ENCODE measurements at regions not wholly inside any gene's neighbourhood (a gene's known extent, or its start where the extent isn't known, plus 50 kb on each side); places are given as distances from the start of the nearest gene placed in this dataset.

DNA sequence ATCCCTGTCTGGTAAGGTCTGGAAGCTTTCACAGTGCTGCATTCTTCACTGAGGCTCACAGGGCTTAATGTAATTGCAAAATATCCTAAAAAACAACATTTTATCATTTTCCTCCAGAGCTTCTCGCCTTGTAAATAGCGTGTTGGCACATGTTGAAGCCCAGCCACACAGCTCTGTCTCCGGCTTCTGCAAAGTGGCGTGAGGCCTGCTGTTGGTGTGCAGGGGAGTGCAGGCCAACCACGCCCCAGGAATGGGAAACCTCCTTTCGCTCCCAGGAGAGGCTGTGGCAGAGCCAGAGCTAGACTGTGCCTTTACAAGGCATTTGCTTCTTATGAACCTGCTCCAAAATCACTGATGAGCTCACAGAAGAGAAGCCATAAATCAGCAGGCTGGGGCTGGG lies 248.2 kb upstream of the MAF start:
- TF ChIP-seq, protein P1, sequence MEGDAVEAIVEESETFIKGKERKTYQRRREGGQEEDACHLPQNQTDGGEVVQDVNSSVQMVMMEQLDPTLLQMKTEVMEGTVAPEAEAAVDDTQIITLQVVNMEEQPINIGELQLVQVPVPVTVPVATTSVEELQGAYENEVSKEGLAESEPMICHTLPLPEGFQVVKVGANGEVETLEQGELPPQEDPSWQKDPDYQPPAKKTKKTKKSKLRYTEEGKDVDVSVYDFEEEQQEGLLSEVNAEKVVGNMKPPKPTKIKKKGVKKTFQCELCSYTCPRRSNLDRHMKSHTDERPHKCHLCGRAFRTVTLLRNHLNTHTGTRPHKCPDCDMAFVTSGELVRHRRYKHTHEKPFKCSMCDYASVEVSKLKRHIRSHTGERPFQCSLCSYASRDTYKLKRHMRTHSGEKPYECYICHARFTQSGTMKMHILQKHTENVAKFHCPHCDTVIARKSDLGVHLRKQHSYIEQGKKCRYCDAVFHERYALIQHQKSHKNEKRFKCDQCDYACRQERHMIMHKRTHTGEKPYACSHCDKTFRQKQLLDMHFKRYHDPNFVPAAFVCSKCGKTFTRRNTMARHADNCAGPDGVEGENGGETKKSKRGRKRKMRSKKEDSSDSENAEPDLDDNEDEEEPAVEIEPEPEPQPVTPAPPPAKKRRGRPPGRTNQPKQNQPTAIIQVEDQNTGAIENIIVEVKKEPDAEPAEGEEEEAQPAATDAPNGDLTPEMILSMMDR (conservative IDR thresholded peaks at IDR 0.05; ENCODE audit: low read depth, low read length) = no peak
- TF ChIP-seq EZH2 (IDR thresholded peaks at IDR 0.05; ENCODE audit: low read length, unreplicated experiment) = no peak

All from PC-3 (cell line).